ENCODE measurements at regions not wholly inside any gene's neighbourhood (a gene's known extent, or its start where the extent isn't known, plus 50 kb on each side); places are given as distances from the start of the nearest gene placed in this dataset.
A peak's percentile ranks its signal among the peaks of the same experiment; 100 is the strongest.
"Not testable (repeated sequence)": the region's sequence is repeated elsewhere in the genome, so short reads cannot be mapped to it uniquely, and the experiment has no call there.

- Histone ChIP-seq H3K27ac (ENCODE audit: low read depth in 1 of 2, low read length in 2 of 2) (no peak overlapping the region), H3K27me3 (ENCODE audit: control insufficient read depth in 4 of 4, insufficient read depth in 4 of 4, low read length in 3 of 4) (no peaks in the 10 kb centered on the region), H3K9me3 (ENCODE audit: control insufficient read depth in 4 of 4, low read length in 3 of 4) (no peaks in the 10 kb centered on the region), H3K4me1 (ENCODE audit: control insufficient read depth in 4 of 4, insufficient read depth in 4 of 4, low read length in 3 of 4) (no peaks in the 10 kb centered on the region), H3K4me3 (ENCODE audit: low read depth in 1 of 3, low read length in 3 of 3) (no peak overlapping the region), H3K36me3 (ENCODE audit: control insufficient read depth in 4 of 4, insufficient read depth in 3 of 4, low read depth in 1 of 4, low read length in 3 of 4) (peaks cover 5 to 35% (median 20%) of the 10 kb centered on the region in 4 donors), H3K9ac (ENCODE audit: low read depth in 1 of 2, low read length in 2 of 2) (no peak overlapping the region)
- WGBS = 99% methylated on average over 2 of the region's 2 CpGs
- DNase-seq (ENCODE audit: low spot score) = no peak
- no peak for TF ChIP-seq NR2F2 (IDR thresholded peaks at IDR 0.05)
- TF ChIP-seq, protein P1, sequence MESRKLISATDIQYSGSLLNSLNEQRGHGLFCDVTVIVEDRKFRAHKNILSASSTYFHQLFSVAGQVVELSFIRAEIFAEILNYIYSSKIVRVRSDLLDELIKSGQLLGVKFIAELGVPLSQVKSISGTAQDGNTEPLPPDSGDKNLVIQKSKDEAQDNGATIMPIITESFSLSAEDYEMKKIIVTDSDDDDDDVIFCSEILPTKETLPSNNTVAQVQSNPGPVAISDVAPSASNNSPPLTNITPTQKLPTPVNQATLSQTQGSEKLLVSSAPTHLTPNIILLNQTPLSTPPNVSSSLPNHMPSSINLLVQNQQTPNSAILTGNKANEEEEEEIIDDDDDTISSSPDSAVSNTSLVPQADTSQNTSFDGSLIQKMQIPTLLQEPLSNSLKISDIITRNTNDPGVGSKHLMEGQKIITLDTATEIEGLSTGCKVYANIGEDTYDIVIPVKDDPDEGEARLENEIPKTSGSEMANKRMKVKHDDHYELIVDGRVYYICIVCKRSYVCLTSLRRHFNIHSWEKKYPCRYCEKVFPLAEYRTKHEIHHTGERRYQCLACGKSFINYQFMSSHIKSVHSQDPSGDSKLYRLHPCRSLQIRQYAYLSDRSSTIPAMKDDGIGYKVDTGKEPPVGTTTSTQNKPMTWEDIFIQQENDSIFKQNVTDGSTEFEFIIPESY (IDR thresholded peaks at IDR 0.05) = no peak
- no peak for TF ChIP-seq HNF4G (IDR thresholded peaks at IDR 0.05)
Measured at GRCh38 chr12:100083308-100083707, 59.4 kb downstream of the BLTP3B start.

GRCh38 chr12:100078777-100079176 is 63.9 kb downstream of the BLTP3B start:
- WGBS = 93% methylated on average over 3 of the region's 3 CpGs
- H3K4me1 ChIP-seq (ENCODE audit: control insufficient read depth in 4 of 4, insufficient read depth in 4 of 4, low read length in 3 of 4); H3K27me3 ChIP-seq (ENCODE audit: control insufficient read depth in 4 of 4, insufficient read depth in 4 of 4, low read length in 3 of 4); H3K9ac ChIP-seq (ENCODE audit: low read depth in 1 of 2, low read length in 2 of 2); H3K4me3 ChIP-seq (ENCODE audit: low read depth in 1 of 3, low read length in 3 of 3); DNase-seq (ENCODE audit: low spot score); H3K27ac ChIP-seq (ENCODE audit: low read depth in 1 of 2, low read length in 2 of 2); H3K9me3 ChIP-seq (ENCODE audit: control insufficient read depth in 4 of 4, low read length in 3 of 4): not testable (repeated sequence)
- H3K36me3 ChIP-seq (ENCODE audit: control insufficient read depth in 4 of 4, insufficient read depth in 3 of 4, low read depth in 1 of 4, low read length in 3 of 4) = peaks cover 3 to 29% (median 18%) of the 10 kb centered on the region in 4 donors

- DNase-seq (ENCODE audit: low spot score) = no peak
- TF ChIP-seq SP1 (IDR thresholded peaks at IDR 0.05) (no peak), RAD21 (IDR thresholded peaks at IDR 0.05) (peak; percentile 39 to 57), RXRA (IDR thresholded peaks at IDR 0.05) (no peak), JUND (IDR thresholded peaks at IDR 0.05) (no peak)
- TF ChIP-seq, protein P1 (IDR thresholded peaks at IDR 0.05) = no peak
- TF ChIP-seq, protein P2, sequence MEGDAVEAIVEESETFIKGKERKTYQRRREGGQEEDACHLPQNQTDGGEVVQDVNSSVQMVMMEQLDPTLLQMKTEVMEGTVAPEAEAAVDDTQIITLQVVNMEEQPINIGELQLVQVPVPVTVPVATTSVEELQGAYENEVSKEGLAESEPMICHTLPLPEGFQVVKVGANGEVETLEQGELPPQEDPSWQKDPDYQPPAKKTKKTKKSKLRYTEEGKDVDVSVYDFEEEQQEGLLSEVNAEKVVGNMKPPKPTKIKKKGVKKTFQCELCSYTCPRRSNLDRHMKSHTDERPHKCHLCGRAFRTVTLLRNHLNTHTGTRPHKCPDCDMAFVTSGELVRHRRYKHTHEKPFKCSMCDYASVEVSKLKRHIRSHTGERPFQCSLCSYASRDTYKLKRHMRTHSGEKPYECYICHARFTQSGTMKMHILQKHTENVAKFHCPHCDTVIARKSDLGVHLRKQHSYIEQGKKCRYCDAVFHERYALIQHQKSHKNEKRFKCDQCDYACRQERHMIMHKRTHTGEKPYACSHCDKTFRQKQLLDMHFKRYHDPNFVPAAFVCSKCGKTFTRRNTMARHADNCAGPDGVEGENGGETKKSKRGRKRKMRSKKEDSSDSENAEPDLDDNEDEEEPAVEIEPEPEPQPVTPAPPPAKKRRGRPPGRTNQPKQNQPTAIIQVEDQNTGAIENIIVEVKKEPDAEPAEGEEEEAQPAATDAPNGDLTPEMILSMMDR (IDR thresholded peaks at IDR 0.05; ENCODE audit: low read depth, low read length, missing input control) = peak; percentile 20
- 89% methylated on average over 3 of the region's 3 CpGs for WGBS
- no peak overlapping the region for H3K4me3 ChIP-seq (ENCODE audit: low read depth in 1 of 3, low read length in 3 of 3)
- H3K9ac ChIP-seq (ENCODE audit: low read depth in 1 of 2, low read length in 2 of 2) = no peak overlapping the region
- peaks cover 3 to 17% (median 10%) of the 10 kb centered on the region in 4 donors for H3K36me3 ChIP-seq (ENCODE audit: control insufficient read depth in 4 of 4, insufficient read depth in 3 of 4, low read depth in 1 of 4, low read length in 3 of 4)
- no peaks in the 10 kb centered on the region for H3K9me3 ChIP-seq (ENCODE audit: control insufficient read depth in 4 of 4, low read length in 3 of 4)
- no peaks in the 10 kb centered on the region for H3K27me3 ChIP-seq (ENCODE audit: control insufficient read depth in 4 of 4, insufficient read depth in 4 of 4, low read length in 3 of 4)
- no peaks in the 10 kb centered on the region for H3K4me1 ChIP-seq (ENCODE audit: control insufficient read depth in 4 of 4, insufficient read depth in 4 of 4, low read length in 3 of 4)
- H3K27ac ChIP-seq (ENCODE audit: low read depth in 1 of 2, low read length in 2 of 2) = no peak overlapping the region
Measured at GRCh38 chr12:100077367-100077766, 65.3 kb downstream of the BLTP3B start.

All from liver (tissue), 8 donors.